Testis (tissue), 2 donors: ENCODE measurements at regions not wholly inside any gene's neighbourhood (a gene's known extent, or its start where the extent isn't known, plus 50 kb on each side); places are given as distances from the start of the nearest gene placed in this dataset.

Experiments used
- CTCF ChIP-seq, 3 experiments: fragments of 450-650 bp in 2 of 3; fragments of 200-600 bp in 1 of 3; sonication (generic) in 1 of 3; IDR thresholded peaks; one replicate each; pipeline ENCODE4 v1.5.1; 2016 to 2019; ENCODE audit warnings: antibody characterized with exemption in 3 of 3, mild to moderate bottlenecking in 2 of 3, moderate library complexity in 1 of 3
- POLR2A ChIP-seq: fragments of 450-650 bp; IDR thresholded peaks from one replicate; pipeline ENCODE4 v1.6.1; 2017; ENCODE audit warnings: antibody characterized with exemption, mild to moderate bottlenecking, moderate library complexity

DNA sequence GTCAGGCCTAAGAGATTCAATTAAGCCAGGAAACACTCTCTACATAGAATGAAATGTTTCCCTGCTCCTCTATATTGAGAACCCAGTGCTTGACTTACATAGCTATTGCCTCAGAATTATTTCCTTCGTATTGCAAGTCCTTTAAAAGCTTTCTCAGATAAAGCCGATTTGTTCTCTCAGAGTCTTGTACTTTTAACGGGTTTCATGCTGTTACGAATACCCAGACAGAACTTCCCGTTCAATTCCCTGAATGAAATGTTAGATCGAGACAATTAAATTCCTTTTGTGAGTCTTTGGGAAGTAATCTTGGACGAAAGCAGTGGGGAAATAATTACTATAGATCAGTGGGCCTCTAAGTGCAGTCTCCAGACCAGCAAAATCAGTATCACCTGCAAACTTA is 102.8 kb upstream of the CHL1 start:
- TF ChIP-seq POLR2A (no peak), CTCF (IDR thresholded peaks at IDR 0.05) (no peak)
